Panc1 (cell line): ENCODE measurements at regions not wholly inside any gene's neighbourhood (a gene's known extent, or its start where the extent isn't known, plus 50 kb on each side); places are given as distances from the start of the nearest gene placed in this dataset.

Source experiments
- ATAC-seq: fragments of 200-7000 bp; cut with Tn5 transposase; 2 replicates; pipeline ENCODE4 v1.9.1; 2020; ENCODE audit warnings: mild to moderate bottlenecking, moderate library complexity
- BruUV-seq: library from RNA; stranded (reverse); fragments of 400-500 nt; replicated peaks from 2 replicates; lab custom pipeline; 2021; lab: Mats Ljungman, UMichigan
- CTCF ChIA-PET: fragments of 300-600 bp; sonication (Branson Sonifier 250); formaldehyde crosslinking; loops from one replicate; lab custom pipeline; 2022; ENCODE audit warnings: antibody characterized with exemption; lab: Charles Lee
- POLR2A ChIA-PET: fragments of 300-600 bp; sonication (Branson Sonifier 250); formaldehyde crosslinking; loops from one replicate; lab custom pipeline; 2022; ENCODE audit warnings: antibody characterized with exemption; lab: Charles Lee
- DNase-seq: peaks from one replicate; pipeline ENCODE4 v3.0.0-alpha.2; 2010; ENCODE audit warnings: low read depth, low spot score
- H3K27ac ChIP-seq: 2 replicates; pipeline ENCODE4 v1.5.1; 2011; ENCODE audit warnings: mild to moderate bottlenecking, low read length, inconsistent platforms
- H3K27me3 ChIP-seq: fragments of 200-500 bp; sonication (Bioruptor generic); 2 replicates; pipeline ENCODE4 v1.6.0; 2014; ENCODE audit warnings: low read length, inconsistent platforms; ENCODE audit not compliant: control insufficient read depth, insufficient read depth
- H3K36me3 ChIP-seq: fragments of 200-500 bp; sonication (Bioruptor generic); 2 replicates; pipeline ENCODE4 v1.5.1; 2014; ENCODE audit warnings: inconsistent platforms, mild to moderate bottlenecking, low read length, moderate library complexity; ENCODE audit not compliant: control insufficient read depth, insufficient read depth
- H3K4me1 ChIP-seq: 2 replicates; pipeline ENCODE4 v1.5.1; 2011; ENCODE audit warnings: inconsistent platforms, mild to moderate bottlenecking, low read length, moderate library complexity; ENCODE audit not compliant: control insufficient read depth, insufficient read depth
- H3K4me3 ChIP-seq, 2 experiments: 2 replicates each; pipeline ENCODE4 v1.5.1; 2011 to 2012; ENCODE audit warnings: low read depth in 2 of 2, low read length in 2 of 2, mild to moderate bottlenecking in 2 of 2, inconsistent platforms in 1 of 2, moderate library complexity in 1 of 2
- H3K9me3 ChIP-seq: fragments of 200-500 bp; sonication (Bioruptor generic); 2 replicates; pipeline ENCODE4 v1.5.1; 2014; ENCODE audit warnings: low read depth, mild to moderate bottlenecking, inconsistent platforms, low read length, moderate library complexity; ENCODE audit not compliant: control insufficient read depth, insufficient read depth
- POLR2AphosphoS5 ChIP-seq: IDR thresholded peaks from 2 replicates; pipeline ENCODE4 v1.6.1; 2012; ENCODE audit warnings: mild to moderate bottlenecking, low read depth, low read length, moderate library complexity
- SIN3A ChIP-seq: IDR thresholded peaks from 2 replicates; pipeline ENCODE4 v1.6.1; 2012; ENCODE audit warnings: low read depth, mild to moderate bottlenecking, low read length, moderate library complexity, borderline replicate concordance; ENCODE audit not compliant: insufficient read depth
- TCF7L2 ChIP-seq: IDR thresholded peaks from 2 replicates; pipeline ENCODE4 v1.6.1; 2011; ENCODE audit warnings: mild to moderate bottlenecking, low read depth, low read length, inconsistent platforms
- in situ Hi-C: cut with HindIII; loops from 2 replicates; pipeline ENCODE4 v1.10.0; 2016; ENCODE audit warnings: low sequenced_read_pairs, low pct_unique_long_range_greater_than_20kb
- intact Hi-C: fragments of 100-400 bp; cut with micrococcal nuclease; formaldehyde crosslinking; loops from one replicate; pipeline ENCODE4 v1.10.0; 2022; ENCODE audit not compliant: unreplicated experiment
- TF ChIP-seq, protein P1 (sequence below): fragments of 450-650 bp; IDR thresholded peaks from 2 replicates; pipeline ENCODE4 v1.5.1; 2017; ENCODE audit warnings: mild to moderate bottlenecking
- TF ChIP-seq, protein P2 (sequence below), 2 experiments: IDR thresholded peaks; 2 replicates each; pipeline ENCODE4 v1.6.1; 2011 to 2012; ENCODE audit warnings: low read depth in 2 of 2, control low read depth in 1 of 2, low read length in 1 of 2, mild to moderate bottlenecking in 1 of 2, moderate library complexity in 1 of 2; ENCODE audit not compliant: insufficient read depth in 1 of 2

DNA sequence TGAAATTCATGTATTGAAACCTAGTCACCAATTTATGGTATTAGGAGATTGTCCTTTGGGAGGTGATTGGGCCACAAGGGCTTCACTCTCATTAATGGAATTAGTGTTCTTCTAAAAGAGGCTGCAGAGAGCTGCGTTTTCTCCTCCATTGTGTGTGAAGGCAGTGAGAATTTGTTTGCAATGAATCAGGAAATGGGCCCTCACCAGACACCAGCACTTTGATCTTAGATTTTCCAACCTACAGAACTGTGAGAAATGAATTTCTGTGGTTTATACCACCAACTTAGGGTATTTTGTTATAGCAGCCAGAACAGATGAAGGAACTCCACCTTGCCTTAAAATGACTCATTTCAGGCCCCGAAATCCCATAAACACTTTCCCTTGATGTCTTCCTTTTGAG is 544.2 kb downstream of the RWDD3 start:
- CTCF ChIA-PET: no interaction called here
- ATAC-seq: no peak
- no peaks in the 10 kb centered on the region for H3K9me3 ChIP-seq
- no peaks in the 10 kb centered on the region for H3K36me3 ChIP-seq
- TF ChIP-seq SIN3A: no peak
- DNase-seq: no peak
- POLR2A ChIA-PET: no interaction called here
- H3K27ac ChIP-seq: no peak overlapping the region
- in situ Hi-C loops: no loop called here
- no TSS peak for BruUV-seq
- intact Hi-C loops: no loop called here
- H3K4me3 ChIP-seq: no peak overlapping the region
- H3K27me3 ChIP-seq: no peaks in the 10 kb centered on the region
- H3K4me1 ChIP-seq: no peaks in the 10 kb centered on the region

DNA sequence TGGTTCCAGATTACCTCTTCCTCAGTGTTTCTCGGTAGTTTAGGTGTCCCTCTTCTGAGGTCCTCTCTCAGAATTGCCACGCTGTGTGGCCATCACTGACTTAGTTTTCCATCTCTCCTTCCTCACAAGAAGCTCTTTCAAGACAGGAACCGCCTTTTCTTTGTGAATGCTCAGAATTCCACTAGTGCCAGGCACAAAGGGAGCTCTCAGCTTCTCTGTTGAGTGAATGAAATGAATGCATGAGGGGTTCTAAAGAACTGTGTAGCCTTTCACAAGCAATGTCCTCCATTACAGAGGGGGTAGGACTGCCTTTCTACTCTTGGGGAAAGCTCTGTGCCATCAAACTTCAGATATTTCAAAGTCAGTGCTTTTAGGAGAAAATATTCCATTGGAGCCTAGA is 546.8 kb downstream of the RWDD3 start:
- DNase-seq (no peak), ATAC-seq (no peak)
- in situ Hi-C loops: no loop called here
- Histone ChIP-seq H3K27me3 (no peaks in the 10 kb centered on the region), H3K4me3 (no peak overlapping the region), H3K36me3 (no peaks in the 10 kb centered on the region), H3K9me3 (no peaks in the 10 kb centered on the region), H3K27ac (no peak overlapping the region), H3K4me1 (no peaks in the 10 kb centered on the region)
- TF ChIP-seq TCF7L2 (no peak), SIN3A (no peak), POLR2AphosphoS5 (no peak)
- TF ChIP-seq, protein P1, sequence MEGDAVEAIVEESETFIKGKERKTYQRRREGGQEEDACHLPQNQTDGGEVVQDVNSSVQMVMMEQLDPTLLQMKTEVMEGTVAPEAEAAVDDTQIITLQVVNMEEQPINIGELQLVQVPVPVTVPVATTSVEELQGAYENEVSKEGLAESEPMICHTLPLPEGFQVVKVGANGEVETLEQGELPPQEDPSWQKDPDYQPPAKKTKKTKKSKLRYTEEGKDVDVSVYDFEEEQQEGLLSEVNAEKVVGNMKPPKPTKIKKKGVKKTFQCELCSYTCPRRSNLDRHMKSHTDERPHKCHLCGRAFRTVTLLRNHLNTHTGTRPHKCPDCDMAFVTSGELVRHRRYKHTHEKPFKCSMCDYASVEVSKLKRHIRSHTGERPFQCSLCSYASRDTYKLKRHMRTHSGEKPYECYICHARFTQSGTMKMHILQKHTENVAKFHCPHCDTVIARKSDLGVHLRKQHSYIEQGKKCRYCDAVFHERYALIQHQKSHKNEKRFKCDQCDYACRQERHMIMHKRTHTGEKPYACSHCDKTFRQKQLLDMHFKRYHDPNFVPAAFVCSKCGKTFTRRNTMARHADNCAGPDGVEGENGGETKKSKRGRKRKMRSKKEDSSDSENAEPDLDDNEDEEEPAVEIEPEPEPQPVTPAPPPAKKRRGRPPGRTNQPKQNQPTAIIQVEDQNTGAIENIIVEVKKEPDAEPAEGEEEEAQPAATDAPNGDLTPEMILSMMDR: no peak
- TF ChIP-seq, protein P2, sequence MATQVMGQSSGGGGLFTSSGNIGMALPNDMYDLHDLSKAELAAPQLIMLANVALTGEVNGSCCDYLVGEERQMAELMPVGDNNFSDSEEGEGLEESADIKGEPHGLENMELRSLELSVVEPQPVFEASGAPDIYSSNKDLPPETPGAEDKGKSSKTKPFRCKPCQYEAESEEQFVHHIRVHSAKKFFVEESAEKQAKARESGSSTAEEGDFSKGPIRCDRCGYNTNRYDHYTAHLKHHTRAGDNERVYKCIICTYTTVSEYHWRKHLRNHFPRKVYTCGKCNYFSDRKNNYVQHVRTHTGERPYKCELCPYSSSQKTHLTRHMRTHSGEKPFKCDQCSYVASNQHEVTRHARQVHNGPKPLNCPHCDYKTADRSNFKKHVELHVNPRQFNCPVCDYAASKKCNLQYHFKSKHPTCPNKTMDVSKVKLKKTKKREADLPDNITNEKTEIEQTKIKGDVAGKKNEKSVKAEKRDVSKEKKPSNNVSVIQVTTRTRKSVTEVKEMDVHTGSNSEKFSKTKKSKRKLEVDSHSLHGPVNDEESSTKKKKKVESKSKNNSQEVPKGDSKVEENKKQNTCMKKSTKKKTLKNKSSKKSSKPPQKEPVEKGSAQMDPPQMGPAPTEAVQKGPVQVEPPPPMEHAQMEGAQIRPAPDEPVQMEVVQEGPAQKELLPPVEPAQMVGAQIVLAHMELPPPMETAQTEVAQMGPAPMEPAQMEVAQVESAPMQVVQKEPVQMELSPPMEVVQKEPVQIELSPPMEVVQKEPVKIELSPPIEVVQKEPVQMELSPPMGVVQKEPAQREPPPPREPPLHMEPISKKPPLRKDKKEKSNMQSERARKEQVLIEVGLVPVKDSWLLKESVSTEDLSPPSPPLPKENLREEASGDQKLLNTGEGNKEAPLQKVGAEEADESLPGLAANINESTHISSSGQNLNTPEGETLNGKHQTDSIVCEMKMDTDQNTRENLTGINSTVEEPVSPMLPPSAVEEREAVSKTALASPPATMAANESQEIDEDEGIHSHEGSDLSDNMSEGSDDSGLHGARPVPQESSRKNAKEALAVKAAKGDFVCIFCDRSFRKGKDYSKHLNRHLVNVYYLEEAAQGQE (IDR thresholded peaks at IDR 0.05; ENCODE audit: insufficient read depth in 1 of 2, low read depth in 2 of 2, low read length in 1 of 2): no peak
- no TSS peak for BruUV-seq
- ChIA-PET POLR2A (no interaction called here), CTCF (no interaction called here)
- intact Hi-C loops: no loop called here

DNA sequence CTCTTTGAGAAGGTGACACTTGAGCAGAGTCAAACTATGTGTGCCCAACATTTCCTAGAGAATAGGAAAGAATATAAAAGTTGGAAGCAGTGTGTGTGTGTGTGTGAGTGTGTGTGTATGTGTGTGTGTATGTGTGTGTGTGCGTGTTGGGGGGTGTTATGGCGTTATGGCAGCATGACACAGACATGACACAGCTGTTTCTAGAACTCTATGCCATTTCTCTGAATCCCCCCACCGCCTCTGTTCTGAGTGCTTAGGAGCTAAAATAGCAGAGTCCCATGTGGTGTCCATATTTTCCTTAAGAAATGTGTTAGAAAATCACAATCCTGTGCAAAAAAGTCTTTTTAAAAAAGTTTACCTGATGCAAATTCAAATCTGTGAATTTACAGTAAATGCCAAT is 556.1 kb downstream of the RWDD3 start:
- no peaks in the 10 kb centered on the region for H3K4me1 ChIP-seq
- POLR2A ChIA-PET: no interaction called here
- ATAC-seq (no peak), DNase-seq (no peak)
- CTCF ChIA-PET: no interaction called here
- no TSS peak for BruUV-seq
- no peak overlapping the region for H3K27ac ChIP-seq
- H3K4me3 ChIP-seq: no peak overlapping the region
- H3K9me3 ChIP-seq: no peaks in the 10 kb centered on the region
- TF ChIP-seq TCF7L2 (no peak), POLR2AphosphoS5 (no peak), SIN3A (no peak)
- TF ChIP-seq, protein P1: no peak
- TF ChIP-seq, protein P2 (IDR thresholded peaks at IDR 0.05; ENCODE audit: insufficient read depth in 1 of 2, low read depth in 2 of 2, low read length in 1 of 2): no peak
- in situ Hi-C loops: no loop called here
- no peaks in the 10 kb centered on the region for H3K36me3 ChIP-seq
- H3K27me3 ChIP-seq: no peaks in the 10 kb centered on the region
- intact Hi-C loops: no loop called here
